Cardiac septum (tissue), 1 donor: ENCODE measurements at regions not wholly inside any gene's neighbourhood (a gene's known extent, or its start where the extent isn't known, plus 50 kb on each side); places are given as distances from the start of the nearest gene placed in this dataset.
A peak's percentile ranks its signal among the peaks of the same experiment; 100 is the strongest.

Source experiments
- DNase-seq: peaks from one replicate; pipeline ENCODE4 v3.0.0-alpha.2; 2020; ENCODE audit warnings: low spot score
- intact Hi-C: fragments of 100-400 bp; cut with DNase I; formaldehyde crosslinking; loops from one replicate; pipeline ENCODE4 v1.14.0; 2022
- donor health status: DM: no; HTN: no; CAD: no.

DNA sequence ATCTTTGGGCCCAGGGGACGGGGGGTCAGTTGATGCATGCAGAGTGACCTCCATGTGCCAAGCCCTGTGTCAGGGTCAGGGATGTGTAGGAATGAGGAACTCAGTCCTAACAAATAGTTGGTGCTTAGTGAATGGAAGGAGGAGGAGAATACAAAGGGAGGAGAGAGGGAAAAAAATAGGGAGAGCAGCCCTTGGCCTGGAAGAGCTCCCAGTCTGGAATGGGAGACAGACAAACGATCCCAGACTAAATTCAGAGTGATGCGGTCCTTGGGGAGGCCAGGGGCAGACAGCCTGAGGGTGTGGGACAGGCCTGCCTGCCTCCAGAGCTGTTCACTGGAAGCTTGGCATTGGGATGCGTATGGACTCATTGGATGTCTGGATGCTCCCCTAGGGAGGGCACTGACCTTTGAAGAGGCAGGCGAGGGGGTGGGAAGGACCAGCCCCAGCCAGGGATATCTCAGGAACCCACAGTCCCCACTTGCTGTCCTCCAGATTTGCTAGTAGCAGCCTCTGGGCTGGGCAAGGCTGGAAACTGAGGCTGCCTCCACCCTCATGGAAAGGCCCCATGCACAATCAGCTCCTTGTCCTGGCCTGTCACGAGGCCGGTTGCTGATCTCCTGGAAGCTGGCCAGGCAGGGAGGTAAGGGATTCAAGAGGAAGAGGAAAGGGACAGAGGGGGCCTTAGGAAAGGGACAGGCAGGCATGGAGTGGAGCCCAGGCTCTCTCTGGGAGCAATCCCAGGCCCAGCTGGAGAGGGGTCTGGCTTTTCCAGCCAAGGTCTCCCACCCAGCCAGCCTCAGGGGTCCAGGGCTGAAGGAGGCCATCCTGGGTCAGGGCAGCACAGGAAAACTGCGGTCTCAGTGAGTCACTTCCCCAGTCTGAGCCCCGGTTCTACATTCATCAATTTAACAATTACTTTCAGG lies 69.0 kb upstream of the GGTA1 start:
- no peak for DNase-seq
- intact Hi-C loops, result no loop called here

DNA sequence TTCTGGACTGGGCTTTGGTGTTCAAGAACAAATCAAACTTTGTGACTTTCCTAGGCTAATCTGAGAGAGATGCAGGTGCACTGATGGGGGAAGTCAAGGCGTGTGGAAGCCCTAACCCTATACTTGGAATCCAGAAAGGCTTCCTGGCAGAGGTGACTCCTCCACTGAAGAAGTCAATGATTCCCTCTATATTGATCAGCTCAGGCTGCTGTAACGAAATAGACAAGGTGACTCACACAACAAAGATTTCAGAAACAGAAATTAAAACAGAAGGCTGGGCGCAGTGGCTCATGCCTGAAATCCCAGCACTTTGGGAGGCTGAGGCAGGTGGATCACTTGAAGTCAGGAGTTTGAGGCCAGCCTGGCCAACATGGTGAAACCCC lies 69.6 kb upstream of the GGTA1 start:
- no peak for DNase-seq
- intact Hi-C loops, result no loop called here

DNA sequence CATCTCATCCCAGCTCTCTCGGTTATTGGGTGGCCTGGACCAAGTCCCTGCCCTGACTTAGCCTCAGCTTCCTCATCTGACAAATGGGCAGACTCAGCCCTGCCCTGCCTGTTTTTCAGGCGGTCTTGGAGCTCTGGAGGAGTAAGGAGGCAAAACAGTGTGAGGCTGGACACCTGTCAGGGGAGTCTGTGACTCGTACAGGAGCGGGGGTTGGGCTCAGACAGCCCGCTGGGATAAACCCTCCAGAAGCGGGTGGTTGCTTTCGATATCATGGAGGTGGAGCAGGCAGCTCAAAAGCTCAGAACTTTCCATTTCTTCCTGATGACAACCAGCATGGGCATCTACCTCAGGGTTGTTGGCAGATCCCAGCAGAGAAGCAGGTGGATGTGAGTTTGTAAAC lies 72.9 kb upstream of the GGTA1 start:
- DNase-seq, result no peak
- intact Hi-C loops, result no loop called here

DNA sequence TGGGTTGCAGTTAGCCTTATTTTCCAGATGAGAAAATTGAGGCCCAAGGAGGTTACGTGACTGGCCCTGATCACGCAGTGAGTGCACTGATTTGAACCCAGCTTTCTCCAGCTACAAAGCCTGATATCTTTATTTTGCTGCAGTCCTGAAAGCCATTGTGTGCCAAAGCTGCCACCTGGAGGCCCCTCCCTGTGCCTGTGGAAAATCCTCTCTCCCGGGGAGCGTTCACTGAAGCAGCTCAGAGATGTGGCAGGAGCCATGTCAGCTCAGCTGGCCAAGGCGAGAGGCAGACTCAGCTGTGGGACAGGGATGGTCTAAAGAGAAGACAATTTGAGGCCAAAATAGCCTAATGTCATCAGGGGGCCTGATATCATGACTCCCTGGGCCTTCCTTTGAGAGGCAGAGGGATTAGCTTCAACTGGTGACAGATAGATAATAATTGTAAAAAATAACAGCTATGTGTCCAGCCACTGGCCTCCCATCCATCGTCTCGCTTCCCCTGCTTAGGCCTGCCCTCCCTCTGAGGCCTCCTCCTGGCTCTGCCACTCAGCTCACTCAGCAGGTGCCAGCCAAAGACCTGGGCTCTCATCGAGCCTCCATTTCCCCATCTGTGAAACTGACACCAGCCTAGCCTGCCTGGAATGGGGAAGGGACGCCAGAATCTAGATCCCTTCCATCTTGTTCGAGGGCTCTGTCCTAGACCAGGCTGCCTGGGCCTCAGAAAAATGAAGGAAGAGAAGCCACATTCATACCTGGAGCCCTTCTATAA lies 74.3 kb upstream of the GGTA1 start:
- no peak for DNase-seq
- intact Hi-C loops, result no loop called here

DNA sequence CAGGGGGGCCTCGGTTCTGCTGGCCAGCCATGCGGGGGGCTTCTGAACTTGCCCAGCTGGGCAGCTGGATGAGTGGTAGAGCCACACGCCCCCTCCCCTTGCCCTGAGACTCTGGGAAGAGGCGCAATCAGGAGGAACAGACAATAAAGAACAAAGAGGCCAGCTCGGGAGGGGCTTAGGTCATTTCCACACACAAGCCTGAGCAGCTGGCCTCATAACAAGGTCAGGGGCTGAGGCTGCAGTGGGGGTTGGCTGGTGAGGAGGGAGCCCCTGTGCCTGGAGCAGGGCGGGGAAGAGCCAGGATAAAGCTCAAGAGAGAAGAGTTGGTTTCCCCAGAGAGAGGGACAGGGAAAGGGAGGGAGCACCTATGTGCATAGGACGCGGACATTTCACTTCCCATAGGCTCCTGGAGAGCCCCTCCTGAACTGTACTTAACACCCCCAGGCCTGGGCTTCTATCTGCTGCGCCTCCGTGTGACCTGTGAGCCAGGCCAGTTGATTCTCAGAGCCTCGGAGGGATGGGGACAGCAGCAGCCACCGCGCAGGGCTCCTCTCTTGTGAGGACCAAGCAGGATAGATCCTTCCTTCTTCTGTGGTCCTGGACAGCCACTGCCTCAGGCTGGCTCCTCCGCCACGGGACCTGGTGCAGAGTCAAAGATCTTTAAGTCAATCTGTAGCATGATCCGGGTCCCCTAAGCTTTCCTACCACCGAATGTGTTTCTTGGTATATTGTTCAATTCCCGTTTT lies 75.3 kb upstream of the GGTA1 start:
- intact Hi-C loops, result no loop called here
- no peak for DNase-seq

DNA sequence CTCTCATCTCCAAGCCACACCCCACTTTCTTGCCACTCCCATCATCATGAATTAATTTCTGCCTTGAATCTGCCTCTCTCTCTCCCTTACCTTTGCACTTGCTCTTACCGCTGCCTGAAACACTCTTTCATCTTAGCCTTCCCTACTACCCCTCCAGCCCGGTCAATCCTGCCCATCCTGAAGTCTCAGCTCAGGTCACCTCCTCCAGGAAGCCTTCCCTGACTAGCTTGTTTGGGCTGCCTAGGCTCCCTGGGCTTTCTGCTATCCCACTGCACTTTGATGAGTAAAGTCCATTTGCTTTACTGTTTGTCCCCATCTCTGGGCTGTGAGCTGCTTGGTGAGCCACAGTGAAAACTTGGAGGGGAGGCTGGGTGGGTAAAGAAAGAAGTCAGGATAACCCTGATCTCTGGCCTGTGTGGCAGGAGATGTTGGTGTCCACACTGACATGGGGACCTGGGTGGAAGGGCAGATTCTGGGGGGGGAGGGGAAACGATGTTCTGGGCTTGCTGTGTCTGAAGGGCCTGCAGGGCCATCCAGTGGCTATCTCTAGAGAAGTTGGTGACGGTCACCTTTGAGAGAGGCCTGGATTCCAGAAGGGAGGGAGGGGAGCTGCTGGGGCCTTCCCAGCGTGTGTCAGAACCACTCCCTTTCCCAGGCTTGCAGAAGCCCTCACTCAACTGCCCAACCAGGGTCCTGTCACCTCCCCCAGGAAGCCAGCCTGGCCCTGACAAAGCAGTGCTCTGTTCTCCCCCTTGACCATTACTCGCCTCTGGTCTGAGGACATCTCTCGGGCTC lies 75.0 kb upstream of the DAB2IP start:
- DNase-seq, result no peak
- intact Hi-C loops, result no loop called here

DNA sequence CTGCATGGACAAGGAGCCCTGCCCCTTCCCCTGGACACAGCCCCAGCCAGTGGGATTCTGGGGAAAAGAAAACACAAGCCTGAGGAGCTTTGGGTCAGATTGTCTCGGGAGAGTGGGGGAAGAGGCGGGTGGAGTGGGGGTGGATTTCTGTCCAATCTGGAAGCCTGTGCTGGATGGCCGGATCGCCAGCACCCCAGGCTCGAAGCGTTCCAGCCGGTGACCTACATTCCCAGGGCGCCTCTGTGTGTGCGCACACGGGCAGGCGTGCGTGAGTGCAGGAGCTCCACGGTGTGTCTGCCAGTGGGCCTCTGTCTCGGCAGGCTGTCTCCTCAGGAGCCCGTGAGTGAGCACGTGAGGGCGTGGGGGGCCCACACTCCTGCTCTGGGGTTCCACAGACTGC lies 74.3 kb upstream of the DAB2IP start:
- intact Hi-C loops, result no loop called here
- DNase-seq, result no peak

DNA sequence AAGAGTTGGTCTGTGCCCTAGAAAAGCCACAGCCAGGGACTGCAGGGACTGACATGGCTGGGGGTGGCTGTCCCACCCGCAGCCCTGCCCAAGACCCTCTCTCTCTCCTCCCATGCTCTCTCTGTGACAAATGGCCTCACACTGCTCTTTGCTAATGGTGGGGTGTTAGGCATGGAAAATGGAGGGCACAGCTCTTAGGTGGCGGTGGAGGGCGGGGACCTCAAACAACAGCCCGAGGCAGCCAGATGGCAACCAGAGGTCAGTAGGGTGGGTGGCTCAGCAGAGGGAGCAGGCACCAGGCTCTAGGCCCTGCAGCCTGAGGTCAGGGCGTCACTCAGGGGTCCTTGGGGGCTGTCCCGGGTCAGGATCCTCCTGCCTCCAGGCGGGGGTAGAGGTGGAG lies 73.9 kb upstream of the DAB2IP start:
- intact Hi-C loops, result no loop called here

DNA sequence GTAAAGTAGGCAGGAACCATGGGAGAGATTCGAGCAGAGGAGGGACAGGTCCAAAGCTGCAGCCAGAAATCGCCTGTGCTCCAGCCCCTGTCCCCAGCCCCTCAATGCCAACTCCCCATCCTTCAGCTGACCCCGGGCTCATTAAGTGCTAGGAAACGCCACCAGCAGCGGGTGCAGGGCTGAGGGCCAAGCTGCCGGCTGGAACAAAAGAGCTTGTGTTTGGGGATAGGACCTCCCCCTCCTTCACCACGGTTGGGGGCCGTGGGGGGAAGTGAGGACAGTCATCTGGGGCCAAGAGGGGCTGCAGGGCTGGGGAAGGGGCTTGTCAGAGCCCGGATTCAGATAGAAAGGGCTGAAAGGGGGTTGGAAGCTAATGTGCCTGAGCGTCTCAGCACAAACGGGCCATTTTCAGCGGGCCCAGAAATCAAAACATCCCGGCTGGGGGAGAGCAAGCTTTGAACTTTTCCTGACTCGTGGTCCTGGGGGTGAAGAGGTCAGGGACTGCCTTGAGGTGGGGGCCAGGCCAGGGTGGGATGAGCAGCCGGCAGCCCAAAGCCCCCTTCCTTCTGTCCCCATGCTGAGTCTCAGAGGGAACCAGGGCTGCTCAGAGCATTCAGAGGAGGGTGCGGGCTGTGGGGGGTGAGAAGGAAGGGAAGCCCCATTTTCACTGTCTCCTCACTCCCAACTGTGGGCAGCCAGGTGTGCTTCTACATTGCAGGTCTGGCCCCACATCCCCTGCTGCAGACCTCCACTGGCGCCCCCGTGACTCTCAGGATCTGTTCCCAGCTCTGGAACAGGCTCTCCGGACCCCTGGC lies 69.4 kb upstream of the DAB2IP start:
- DNase-seq, result no peak

More for the DNA sequence above, 73.9 kb upstream of the DAB2IP start:
- no peak for DNase-seq

DNA sequence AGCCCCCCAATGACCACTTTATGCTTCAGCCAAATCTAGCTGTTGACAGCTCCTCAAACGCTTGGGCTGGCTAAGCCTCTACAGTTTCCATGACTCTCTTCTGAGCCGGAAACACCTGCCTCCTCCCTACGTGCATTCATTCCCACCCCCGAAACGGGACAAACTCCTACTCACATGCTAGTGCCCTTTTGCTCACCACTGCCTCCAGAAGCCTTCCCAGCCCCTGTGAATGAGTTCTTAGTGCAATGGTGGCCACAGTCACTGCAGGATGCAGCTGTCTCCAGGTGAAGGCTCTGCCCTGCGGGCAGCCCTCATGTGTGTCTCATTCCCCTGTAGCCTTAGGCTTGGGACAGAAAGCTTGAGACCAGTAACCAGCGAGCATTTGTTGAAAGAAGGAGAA lies 68.8 kb upstream of the DAB2IP start:
- no peak for DNase-seq
- intact Hi-C loops, result no loop called here

More for the DNA sequence above, 69.4 kb upstream of the DAB2IP start:
- intact Hi-C loops, result no loop called here

DNA sequence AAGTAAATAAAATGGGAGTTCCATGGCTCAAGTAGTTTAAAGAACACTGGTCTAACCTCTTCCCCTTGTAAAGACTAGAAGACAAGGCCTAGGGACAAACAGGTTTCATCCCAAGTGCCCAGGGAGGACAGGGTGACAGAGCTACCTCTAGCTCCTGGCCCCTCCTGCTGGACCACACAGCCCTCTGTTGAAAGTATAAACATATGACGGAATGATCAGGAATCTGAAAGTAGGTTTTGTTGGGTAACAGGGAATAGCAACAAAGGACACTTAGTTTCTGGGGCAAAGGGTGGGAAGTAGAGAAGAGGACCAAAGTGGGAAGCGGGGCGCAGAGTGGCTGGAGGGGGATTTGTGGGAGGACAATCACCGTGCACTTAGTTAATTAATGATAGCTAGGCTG lies 67.0 kb upstream of the DAB2IP start:
- DNase-seq, result no peak
- intact Hi-C loops, result no loop called here

DNA sequence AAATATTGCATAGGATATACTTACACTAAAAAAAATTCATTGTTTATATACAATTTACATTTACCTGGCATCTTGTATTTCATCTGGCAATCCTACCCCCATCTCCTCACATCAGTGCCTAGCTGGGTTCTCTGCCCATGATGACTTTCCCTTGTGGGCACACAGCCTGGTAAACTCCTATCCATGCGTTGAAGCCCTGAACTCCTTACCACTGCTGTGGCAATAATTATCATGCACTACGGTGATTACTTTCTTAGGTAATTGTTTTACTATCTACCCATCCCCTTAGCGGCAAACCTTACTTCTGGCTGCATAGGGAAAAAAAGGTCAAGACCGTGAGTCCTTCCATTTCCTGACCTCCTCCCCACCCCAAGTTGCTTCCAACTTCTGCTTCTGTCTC lies 63.6 kb upstream of the DAB2IP start:
- no peak for DNase-seq
- intact Hi-C loops, result no loop called here

DNA sequence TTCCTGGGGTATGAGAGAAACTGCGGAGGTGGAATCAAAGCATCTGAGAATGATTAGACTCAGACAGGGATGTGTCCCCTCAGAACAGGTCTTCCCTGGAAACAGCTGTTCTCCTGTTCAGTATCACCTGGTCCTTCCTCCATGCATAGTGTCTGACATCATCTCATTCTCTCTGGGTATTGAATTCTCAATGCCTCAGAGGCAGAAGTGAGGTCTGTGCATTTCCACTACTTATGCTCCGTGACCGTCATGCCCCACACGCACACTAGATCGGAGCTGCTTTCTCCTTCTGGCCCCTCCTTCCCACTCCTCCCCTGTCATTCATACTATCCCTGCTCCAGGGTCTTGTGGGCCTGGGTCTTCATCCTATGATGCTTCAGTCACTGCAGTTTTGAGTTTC lies 61.4 kb upstream of the DAB2IP start:
- no peak for DNase-seq
- intact Hi-C loops, result no loop called here

DNA sequence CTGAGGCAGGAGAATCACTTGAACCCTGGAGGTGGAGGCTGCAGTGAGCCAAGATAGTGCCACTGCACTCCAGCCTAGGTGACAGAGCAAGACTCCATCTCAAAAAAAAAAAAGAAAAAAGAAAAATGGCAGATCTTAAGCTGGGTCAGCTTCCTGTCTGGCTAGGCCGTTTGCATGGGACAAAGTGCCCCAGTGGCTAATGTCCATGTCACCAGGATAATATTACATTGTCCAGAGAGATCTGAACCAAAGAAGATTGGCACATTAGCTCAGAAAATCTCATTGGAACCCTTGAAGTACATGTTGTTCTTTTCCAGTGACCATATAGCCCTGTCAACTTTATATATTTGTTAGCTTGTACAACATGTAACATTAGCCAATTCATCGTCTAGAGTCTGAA lies 59.2 kb upstream of the DAB2IP start:
- intact Hi-C loops, result no loop called here
- DNase-seq, result no peak

DNA sequence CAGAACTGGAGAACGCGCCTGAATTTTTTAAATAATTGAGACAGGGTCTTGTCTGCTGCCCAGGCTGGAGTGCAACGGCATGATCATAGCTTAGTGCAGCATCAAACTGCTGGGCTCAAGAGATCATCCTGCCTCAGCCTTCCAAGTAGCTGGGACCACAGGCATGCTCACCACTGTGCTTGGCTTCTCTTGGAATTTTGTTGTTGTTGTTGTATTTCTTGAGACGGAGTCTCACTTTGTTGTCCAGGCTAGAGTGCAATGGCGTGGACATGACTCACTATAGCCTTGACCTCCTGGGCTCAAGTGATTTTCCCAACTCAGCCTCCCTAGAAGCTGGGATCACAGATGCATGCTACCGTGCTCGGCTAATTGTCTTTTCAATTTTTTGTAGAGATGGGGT lies 58.4 kb upstream of the DAB2IP start:
- intact Hi-C loops, result no loop called here
- no peak for DNase-seq

DNA sequence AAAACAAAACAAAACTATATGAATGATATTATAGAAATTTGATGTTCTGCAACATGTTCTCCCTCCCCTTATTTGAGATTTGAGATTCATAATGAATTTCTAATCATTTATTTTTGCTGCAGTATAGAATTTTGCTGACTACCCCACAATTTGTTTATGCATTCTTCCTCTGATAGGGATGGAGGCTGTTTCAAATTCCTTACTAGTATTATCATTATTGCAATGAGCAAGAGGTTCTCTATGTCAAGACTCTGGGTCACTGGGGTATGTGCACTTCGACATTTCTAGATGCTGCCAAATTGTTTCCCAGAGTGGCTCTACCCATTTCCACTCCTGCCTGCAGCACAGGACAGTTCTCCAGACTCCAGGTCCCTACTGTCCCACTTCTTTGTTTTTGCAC lies 54.9 kb upstream of the DAB2IP start:
- intact Hi-C loops, result loop anchor here (5.0 kb wide), 1 partner anchor 146 kb away; no protein-coding TSS in a partner anchor
- no peak for DNase-seq

DNA sequence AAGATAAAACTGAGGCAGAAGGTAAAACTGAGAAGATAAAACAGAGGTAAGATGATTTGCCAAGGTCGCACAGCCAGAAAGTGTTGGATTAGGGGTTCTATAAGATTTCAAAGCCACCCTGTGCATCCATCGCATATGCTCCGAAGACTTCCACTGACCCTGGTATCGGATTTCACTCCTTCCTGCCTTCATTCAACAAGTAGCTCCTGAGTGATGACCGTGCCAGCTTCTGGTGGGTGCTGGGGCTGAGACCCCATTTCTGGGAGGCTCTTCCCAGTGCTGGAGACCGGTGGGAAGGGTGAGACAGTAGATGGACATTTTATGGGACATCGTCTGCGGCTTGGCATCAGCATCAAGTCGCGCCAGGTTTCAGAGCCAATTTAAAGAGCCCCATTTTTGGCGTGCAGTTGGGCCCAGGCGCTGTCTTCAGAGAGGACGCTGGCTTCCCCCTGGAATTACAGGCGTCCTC lies 53.7 kb upstream of the DAB2IP start:
- no peak for DNase-seq
- intact Hi-C loops, result loop anchor here (2.0 to 5.0 kb wide), 2 partner anchors 31 to 145 kb away; no protein-coding TSS in a partner anchor

DNA sequence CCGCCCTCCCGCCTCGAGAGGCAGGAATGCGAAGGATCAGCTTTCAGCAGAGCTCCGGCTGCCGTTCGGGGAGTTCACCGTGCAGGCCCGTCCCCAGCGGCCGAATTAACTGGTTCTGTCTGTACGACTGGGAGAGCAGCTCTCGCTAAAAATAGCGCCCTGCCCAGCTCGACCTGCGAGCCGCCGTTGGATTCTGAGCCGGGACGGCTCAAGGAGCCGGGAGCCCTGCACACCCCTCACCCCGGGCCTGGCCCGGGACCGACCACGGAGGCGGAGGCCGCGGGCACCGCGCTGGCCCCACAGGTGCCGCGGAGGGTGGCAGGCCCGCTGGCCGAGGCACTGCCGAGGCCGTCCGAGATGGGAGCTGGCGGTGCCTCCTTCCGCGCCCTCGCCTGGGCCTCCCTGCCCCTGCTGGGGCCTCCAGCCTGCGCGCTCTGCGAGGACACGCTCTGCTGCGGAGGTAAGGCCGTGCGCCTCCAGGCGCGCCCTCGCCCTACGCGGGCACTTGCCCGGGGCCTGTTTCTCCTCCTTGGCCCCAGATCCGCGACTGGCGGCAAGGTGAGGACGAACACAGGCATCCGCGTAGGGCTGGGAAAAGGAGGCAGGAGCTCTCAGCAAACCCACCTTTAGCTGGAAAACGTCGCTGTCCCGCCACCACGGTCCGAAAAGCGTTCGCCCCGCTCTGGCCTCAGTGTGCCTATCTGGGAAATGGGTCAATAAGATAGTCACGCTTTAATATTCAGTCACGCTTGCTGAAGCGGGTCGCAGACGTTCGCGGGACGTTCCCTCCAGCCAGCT lies 53.1 kb upstream of the DAB2IP start:
- intact Hi-C loops, result loop anchor here (2.0 to 5.0 kb wide), 2 partner anchors 32 to 144 kb away; no protein-coding TSS in a partner anchor
- DNase-seq, result peak; percentile 85
